ENCODE measurements at regions not wholly inside any gene's neighbourhood (a gene's known extent, or its start where the extent isn't known, plus 50 kb on each side); places are given as distances from the start of the nearest gene placed in this dataset.

DNA sequence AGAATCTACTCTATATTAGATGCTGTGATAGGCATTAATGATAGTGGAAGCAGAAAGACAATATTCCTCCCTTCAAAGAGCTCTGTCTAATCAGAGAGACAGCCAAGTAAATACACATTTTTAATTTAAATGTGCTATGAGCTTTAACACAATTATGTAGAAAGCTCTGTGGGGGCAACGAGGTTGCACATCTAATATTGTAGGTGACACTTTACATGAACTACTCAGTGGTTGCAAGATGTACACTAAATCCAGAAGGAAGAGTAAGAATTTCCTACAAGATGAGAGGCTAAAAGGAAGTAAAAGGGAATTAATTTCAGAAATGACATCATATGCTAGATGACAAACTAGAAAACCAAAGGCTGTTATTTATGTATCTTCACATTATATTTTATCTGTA is 120.9 kb downstream of the SPCS3 start:
- Histone ChIP-seq H3K27me3 (no peaks in the 10 kb centered on the region), H3K36me3 (no peaks in the 10 kb centered on the region), H3K27ac (no peak overlapping the region), H3K4me1 (no peaks in the 10 kb centered on the region), H3K9me3 (no peaks in the 10 kb centered on the region), H3K4me3 (no peak overlapping the region)
- TF ChIP-seq POLR2A (IDR thresholded peaks at IDR 0.05): no peak
- no peak for TF ChIP-seq EP300 (IDR thresholded peaks at IDR 0.05)
- TF ChIP-seq POLR2AphosphoS5 (IDR thresholded peaks at IDR 0.05): no peak
- TF ChIP-seq, protein P1, sequence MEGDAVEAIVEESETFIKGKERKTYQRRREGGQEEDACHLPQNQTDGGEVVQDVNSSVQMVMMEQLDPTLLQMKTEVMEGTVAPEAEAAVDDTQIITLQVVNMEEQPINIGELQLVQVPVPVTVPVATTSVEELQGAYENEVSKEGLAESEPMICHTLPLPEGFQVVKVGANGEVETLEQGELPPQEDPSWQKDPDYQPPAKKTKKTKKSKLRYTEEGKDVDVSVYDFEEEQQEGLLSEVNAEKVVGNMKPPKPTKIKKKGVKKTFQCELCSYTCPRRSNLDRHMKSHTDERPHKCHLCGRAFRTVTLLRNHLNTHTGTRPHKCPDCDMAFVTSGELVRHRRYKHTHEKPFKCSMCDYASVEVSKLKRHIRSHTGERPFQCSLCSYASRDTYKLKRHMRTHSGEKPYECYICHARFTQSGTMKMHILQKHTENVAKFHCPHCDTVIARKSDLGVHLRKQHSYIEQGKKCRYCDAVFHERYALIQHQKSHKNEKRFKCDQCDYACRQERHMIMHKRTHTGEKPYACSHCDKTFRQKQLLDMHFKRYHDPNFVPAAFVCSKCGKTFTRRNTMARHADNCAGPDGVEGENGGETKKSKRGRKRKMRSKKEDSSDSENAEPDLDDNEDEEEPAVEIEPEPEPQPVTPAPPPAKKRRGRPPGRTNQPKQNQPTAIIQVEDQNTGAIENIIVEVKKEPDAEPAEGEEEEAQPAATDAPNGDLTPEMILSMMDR (IDR thresholded peaks at IDR 0.05): no peak
- WGBS, 2 donors: 89 to 97% methylated on average over 1 of the region's 1 CpG
- DNase-seq: no peak
- ATAC-seq (ENCODE audit: low FRiP score in 2 of 2): no peak

DNA sequence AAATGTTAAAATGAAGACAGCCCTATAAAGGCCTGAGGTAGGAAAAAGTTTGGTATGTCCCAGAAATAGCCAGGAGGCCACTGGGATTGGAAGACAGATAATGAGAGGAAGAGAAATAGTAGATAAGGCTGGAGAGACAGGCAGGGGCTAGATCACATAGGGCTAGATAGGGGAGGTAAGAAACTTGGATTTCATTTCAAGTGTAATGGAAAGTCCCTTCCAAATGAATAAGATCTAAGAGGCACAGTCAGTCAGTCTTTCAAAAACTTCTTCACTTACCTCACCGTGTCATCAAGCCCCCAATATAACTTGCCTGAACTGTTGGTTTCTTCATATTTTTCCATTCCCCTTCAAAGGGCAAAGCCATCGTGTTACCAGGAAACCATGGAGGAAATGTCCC is 121.8 kb downstream of the SPCS3 start:
- Histone ChIP-seq H3K4me1 (no peaks in the 10 kb centered on the region), H3K27me3 (no peaks in the 10 kb centered on the region), H3K9me3 (no peaks in the 10 kb centered on the region), H3K4me3 (no peak overlapping the region), H3K27ac (no peak overlapping the region), H3K36me3 (no peaks in the 10 kb centered on the region)
- WGBS, 2 donors: 92 to 95% methylated on average over 2 of the region's 2 CpGs
- DNase-seq: no peak
- TF ChIP-seq POLR2A (IDR thresholded peaks at IDR 0.05) (no peak), EP300 (IDR thresholded peaks at IDR 0.05) (no peak), POLR2AphosphoS5 (IDR thresholded peaks at IDR 0.05) (no peak)
- TF ChIP-seq, protein P1 (IDR thresholded peaks at IDR 0.05): no peak
- no peak for ATAC-seq (ENCODE audit: low FRiP score in 2 of 2)

DNA sequence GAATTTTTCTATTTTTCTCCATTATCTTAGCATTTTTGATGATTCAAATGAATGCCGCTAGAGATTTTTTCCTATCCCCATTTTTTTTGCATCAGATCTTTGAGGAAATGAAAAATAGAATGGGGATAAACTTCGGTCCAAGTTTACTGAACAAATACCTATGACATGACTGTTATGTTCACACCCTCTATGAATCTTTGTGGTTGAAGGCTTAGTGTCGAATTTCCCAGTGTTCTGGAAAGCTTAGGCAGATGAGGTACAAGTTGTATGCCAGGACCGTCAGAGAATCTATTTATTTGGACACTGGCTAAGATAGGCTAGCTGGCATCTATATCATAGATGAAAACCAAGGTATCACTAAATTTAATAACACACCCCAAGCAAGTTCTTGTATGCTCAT is 123.4 kb downstream of the SPCS3 start:
- TF ChIP-seq POLR2A (IDR thresholded peaks at IDR 0.05): no peak
- H3K4me1 ChIP-seq: no peaks in the 10 kb centered on the region
- no peak overlapping the region for H3K27ac ChIP-seq
- no peaks in the 10 kb centered on the region for H3K27me3 ChIP-seq
- DNase-seq: no peak
- H3K36me3 ChIP-seq: no peaks in the 10 kb centered on the region
- WGBS, 2 donors: 61 to 64% methylated on average over 4 of the region's 4 CpGs
- H3K4me3 ChIP-seq: no peak overlapping the region
- ATAC-seq (ENCODE audit: low FRiP score in 2 of 2): peak in 1 of 2 donors; percentile 80
- H3K9me3 ChIP-seq: no peaks in the 10 kb centered on the region

DNA sequence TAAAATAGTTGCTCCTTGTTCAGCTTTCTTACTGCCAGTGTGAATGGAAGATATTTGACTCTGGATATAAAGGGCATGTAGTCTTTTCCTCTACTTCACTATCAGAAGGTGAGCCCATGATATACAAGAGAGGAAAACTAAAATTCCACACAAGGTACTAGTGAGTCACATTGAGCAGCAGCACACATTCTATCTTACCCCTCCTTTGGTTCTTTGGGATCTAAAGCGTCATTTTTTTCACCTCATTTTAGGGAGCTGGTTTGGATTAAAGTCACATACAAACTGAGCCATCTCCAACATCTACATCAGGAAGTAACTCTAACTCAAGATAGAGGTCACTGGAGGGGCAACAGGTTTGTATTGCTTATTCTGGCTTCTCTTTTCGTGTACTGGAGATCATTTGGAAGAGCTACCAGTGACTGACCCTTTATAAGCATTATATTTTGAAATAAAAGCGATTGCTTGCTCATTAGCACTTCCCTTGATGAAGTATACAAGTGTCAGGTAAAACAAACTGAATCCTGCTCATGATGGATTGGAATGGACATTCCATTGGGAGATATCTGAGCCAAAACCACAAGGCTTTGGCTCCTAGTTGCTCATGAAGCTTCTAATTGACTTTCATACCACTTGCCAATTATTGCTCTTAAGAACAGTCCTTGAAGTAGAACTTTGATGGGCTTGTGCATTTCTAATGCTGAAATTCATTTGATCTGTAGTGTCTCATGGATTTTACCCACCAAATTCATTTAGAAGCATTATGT is 124.1 kb downstream of the SPCS3 start:
- no peaks in the 10 kb centered on the region for H3K27me3 ChIP-seq
- no peaks in the 10 kb centered on the region for H3K9me3 ChIP-seq
- DNase-seq (no peak), ATAC-seq (ENCODE audit: low FRiP score in 2 of 2) (peak in 1 of 2 donors; percentile 43)
- no peak overlapping the region for H3K4me3 ChIP-seq
- 45 to 58% methylated on average over 3 of the region's 3 CpGs for WGBS, 2 donors
- H3K36me3 ChIP-seq: no peaks in the 10 kb centered on the region
- TF ChIP-seq, protein P1 (IDR thresholded peaks at IDR 0.05): no peak
- TF ChIP-seq EP300 (IDR thresholded peaks at IDR 0.05) (no peak), POLR2A (IDR thresholded peaks at IDR 0.05) (no peak), POLR2AphosphoS5 (IDR thresholded peaks at IDR 0.05) (no peak)
- H3K4me1 ChIP-seq: no peaks in the 10 kb centered on the region
- H3K27ac ChIP-seq: no peak overlapping the region

DNA sequence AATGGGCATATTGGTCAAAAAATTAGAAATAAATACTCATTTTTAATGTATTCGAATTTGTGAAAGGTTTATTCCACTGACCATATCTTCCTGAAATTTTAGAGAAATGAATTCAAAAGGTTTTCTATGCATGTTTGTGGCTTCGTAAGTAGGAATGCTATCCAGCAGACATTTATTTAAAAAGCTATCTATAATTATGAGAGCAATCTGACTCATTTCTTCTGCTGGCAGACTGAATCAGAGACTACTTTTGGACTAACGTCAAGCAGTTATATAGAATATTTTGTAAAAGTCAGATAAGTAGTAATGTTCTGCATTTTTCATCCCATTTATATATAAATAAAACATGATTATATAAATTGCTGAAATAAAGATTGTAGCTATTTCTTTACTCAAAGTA is 125.0 kb downstream of the SPCS3 start:
- ATAC-seq (ENCODE audit: low FRiP score in 2 of 2): no peak
- no peak overlapping the region for H3K4me3 ChIP-seq
- no peak for DNase-seq
- H3K27me3 ChIP-seq: no peaks in the 10 kb centered on the region
- H3K4me1 ChIP-seq: no peaks in the 10 kb centered on the region
- H3K36me3 ChIP-seq: no peaks in the 10 kb centered on the region
- WGBS, 2 donors: 67 to 81% methylated on average over 3 of the region's 3 CpGs
- H3K9me3 ChIP-seq: no peaks in the 10 kb centered on the region
- no peak overlapping the region for H3K27ac ChIP-seq
- no peak for TF ChIP-seq POLR2A (IDR thresholded peaks at IDR 0.05)
- TF ChIP-seq EP300 (IDR thresholded peaks at IDR 0.05): no peak
- TF ChIP-seq, protein P1 (IDR thresholded peaks at IDR 0.05): no peak
- TF ChIP-seq POLR2AphosphoS5 (IDR thresholded peaks at IDR 0.05): no peak
